Sigmoid colon (tissue), 6 donors: ENCODE measurements at regions not wholly inside any gene's neighbourhood (a gene's known extent, or its start where the extent isn't known, plus 50 kb on each side); places are given as distances from the start of the nearest gene placed in this dataset.

Experiments used
- DNase-seq: peaks from one replicate; pipeline ENCODE4 v3.0.0-alpha.2; 2019
- H3K27ac ChIP-seq, 4 donors: fragments of 200-600 bp; sonication (generic); one replicate each; pipeline ENCODE4 v1.5.1; 2016 to 2019; ENCODE audit warnings: mild to moderate bottlenecking in 1 of 4
- H3K27me3 ChIP-seq, 3 donors: fragments of 200-600 bp; sonication (generic); one replicate each; pipeline ENCODE4 v1.5.1; 2019; ENCODE audit warnings: mild to moderate bottlenecking in 1 of 3
- H3K36me3 ChIP-seq, 4 donors: fragments of 200-600 bp; sonication (generic); one replicate each; pipeline ENCODE4 v1.5.1; 2016 to 2019
- H3K4me1 ChIP-seq, 4 donors: fragments of 200-600 bp; sonication (generic); one replicate each; pipeline ENCODE4 v1.5.1; 2017 to 2019
- H3K4me3 ChIP-seq, 4 donors: fragments of 200-600 bp; sonication (generic); one replicate each; pipeline ENCODE4 v1.5.1; 2017 to 2019; ENCODE audit warnings: mild to moderate bottlenecking in 2 of 4, moderate library complexity in 1 of 4
- H3K9me3 ChIP-seq, 4 donors: fragments of 200-600 bp in 3 of 4; sonication (generic) in 3 of 4; one replicate each; pipeline versions ENCODE4 v1.5.1 to v1.6.1; 2013 to 2019
- EP300 ChIP-seq, 4 donors: sonication (generic); formaldehyde crosslinking; IDR thresholded peaks; one replicate each; pipeline ENCODE4 v1.6.1; 2017; ENCODE audit warnings: antibody characterized with exemption in 4 of 4
- POLR2A ChIP-seq, 2 donors: fragments of 450-650 bp; IDR thresholded peaks; one replicate each; pipeline ENCODE4 v1.6.1; 2016; ENCODE audit warnings: antibody characterized with exemption in 2 of 2, mild to moderate bottlenecking in 2 of 2, moderate library complexity in 2 of 2
- POLR2AphosphoS5 ChIP-seq, 4 donors: sonication (generic); formaldehyde crosslinking; IDR thresholded peaks; one replicate each; pipeline ENCODE4 v1.6.1; 2017; ENCODE audit warnings: antibody characterized with exemption in 4 of 4
- WGBS, 2 donors: extraction: QIAGEN DNeasy Blood & Tissue Kit; methylation state at CpG; one replicate each; pipeline ENCODE4 v1.1.7; 2013; 5-methylcytosine and 5-hydroxymethylcytosine counted together
- intact Hi-C: fragments of 100-400 bp; cut with DNase I; formaldehyde crosslinking; loops from one replicate; pipeline ENCODE4 v1.15.1; 2023
- TF ChIP-seq, protein P1 (sequence below), 4 experiments: fragments of 450-650 bp in 3 of 4; fragments of 200-600 bp in 1 of 4; IDR thresholded peaks; one replicate each; pipeline ENCODE4 v1.5.1; 2016 to 2019; ENCODE audit warnings: antibody characterized with exemption in 4 of 4, mild to moderate bottlenecking in 3 of 4, moderate library complexity in 2 of 4
- donor health status: healthy with polysubstance abuse.
- donor health status: healthy.

DNA sequence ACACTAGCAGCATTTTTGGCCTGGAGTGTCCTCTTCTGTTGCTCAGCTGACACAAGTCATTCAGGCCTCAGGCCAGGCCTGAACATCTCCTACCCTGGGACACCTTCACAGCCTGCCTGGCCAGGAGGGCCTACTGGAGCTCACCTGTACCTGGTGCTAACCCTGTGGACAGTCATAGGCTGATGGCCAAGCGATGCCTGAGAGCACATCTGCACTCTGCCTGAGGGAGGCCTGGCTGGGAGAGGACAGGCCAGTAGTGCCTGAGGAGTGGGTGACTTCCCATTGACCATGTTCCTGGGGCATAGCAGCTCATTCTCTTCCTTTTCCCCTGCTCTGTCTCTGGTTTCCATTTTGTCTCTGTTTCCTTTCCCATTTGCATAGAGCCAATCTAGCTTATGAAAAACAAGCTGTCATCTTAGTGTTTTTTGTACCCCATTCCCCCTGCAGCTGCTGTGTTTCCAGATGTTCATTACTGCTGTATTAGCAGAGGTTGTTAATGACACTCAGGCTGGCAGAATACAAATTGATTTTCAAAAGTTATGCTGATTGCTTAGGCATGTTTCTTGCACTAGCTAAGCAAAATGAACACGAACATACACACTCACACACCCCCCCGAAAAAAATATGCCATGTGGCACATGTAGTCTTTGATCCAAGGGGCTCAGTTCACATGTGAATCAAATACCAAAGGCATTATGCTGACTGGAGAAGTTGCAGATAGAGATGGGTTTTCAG is 149.7 kb upstream of the HS6ST1 start:
- peaks cover 7 to 16% (median 9%) of the 10 kb centered on the region in 4 donors for H3K9me3 ChIP-seq
- TF ChIP-seq, protein P1, sequence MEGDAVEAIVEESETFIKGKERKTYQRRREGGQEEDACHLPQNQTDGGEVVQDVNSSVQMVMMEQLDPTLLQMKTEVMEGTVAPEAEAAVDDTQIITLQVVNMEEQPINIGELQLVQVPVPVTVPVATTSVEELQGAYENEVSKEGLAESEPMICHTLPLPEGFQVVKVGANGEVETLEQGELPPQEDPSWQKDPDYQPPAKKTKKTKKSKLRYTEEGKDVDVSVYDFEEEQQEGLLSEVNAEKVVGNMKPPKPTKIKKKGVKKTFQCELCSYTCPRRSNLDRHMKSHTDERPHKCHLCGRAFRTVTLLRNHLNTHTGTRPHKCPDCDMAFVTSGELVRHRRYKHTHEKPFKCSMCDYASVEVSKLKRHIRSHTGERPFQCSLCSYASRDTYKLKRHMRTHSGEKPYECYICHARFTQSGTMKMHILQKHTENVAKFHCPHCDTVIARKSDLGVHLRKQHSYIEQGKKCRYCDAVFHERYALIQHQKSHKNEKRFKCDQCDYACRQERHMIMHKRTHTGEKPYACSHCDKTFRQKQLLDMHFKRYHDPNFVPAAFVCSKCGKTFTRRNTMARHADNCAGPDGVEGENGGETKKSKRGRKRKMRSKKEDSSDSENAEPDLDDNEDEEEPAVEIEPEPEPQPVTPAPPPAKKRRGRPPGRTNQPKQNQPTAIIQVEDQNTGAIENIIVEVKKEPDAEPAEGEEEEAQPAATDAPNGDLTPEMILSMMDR (IDR thresholded peaks at IDR 0.05) = no peak
- no peak for TF ChIP-seq EP300 (IDR thresholded peaks at IDR 0.05)
- TF ChIP-seq POLR2A (IDR thresholded peaks at IDR 0.05) = no peak
- TF ChIP-seq POLR2AphosphoS5 (IDR thresholded peaks at IDR 0.05) = no peak
- no peaks in the 10 kb centered on the region for H3K36me3 ChIP-seq
- intact Hi-C loops = no loop called here
- WGBS, 2 donors = 80 to 87% methylated on average over 3 of the region's 3 CpGs
- H3K4me1 ChIP-seq = peaks cover 0 to 26% (median 15%) of the 10 kb centered on the region in 4 donors
- H3K27me3 ChIP-seq = peaks cover 0 to 5% (median 0%) of the 10 kb centered on the region in 3 donors
- H3K27ac ChIP-seq = no peak overlapping the region
- no peak for DNase-seq
- H3K4me3 ChIP-seq = no peak overlapping the region

DNA sequence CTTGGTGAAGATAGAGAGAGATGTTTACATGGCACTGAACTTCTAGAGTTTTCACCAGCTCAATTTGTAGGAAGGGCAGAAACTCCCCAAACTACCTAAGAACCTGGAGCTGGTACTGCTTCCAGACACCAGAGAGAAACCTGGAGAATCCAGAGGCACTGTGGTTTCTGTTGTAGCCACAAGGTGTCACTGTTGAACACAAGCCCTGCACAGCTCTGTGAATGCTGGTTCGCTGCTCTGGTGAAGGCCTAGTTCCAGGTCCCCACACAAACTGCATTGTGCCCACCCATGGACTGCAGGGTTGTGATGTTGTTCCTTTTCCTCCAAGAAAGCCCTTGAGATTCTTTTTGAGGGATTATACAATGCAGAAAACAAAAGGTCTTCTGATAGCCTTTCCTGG is 150.5 kb upstream of the HS6ST1 start:
- DNase-seq = no peak
- WGBS, 2 donors = 71 to 85% methylated on average over 1 of the region's 1 CpG
- TF ChIP-seq EP300 (IDR thresholded peaks at IDR 0.05) = no peak
- TF ChIP-seq, protein P1 (IDR thresholded peaks at IDR 0.05) = peak in 1 of 4 experiments; percentile 7
- TF ChIP-seq POLR2AphosphoS5 (IDR thresholded peaks at IDR 0.05) = no peak

DNA sequence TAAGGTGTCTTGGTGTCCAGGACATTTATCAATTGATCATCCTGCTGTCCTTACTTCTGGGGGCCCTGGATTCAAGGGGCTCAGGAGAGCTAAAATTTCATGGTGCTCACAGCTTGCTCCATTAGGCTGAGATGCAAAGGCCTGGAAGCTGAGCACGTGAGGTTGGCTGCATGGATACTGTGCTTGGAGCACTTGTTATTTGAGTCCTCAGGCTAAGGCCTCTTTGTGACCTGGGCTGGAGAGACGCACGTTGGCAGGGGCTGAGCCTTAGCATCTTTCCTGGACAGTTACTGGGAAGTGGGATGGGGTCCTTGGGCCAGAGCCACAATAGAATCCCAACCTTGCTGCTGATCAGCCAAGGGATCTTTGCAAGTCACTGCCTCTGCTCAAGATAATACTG is 151.2 kb upstream of the HS6ST1 start:
- 93 to 95% methylated on average over 3 of the region's 3 CpGs for WGBS, 2 donors
- Histone ChIP-seq H3K4me3 (no peak overlapping the region), H3K27me3 (peaks cover 0 to 15% (median 0%) of the 10 kb centered on the region in 3 donors), H3K9me3 (peaks cover 7 to 16% (median 9%) of the 10 kb centered on the region in 4 donors), H3K4me1 (peaks cover 0 to 30% (median 20%) of the 10 kb centered on the region in 4 donors), H3K36me3 (no peaks in the 10 kb centered on the region), H3K27ac (no peak overlapping the region)
- no peak for DNase-seq
- intact Hi-C loops = no loop called here
- TF ChIP-seq, protein P1 (IDR thresholded peaks at IDR 0.05) = no peak
- TF ChIP-seq EP300 (IDR thresholded peaks at IDR 0.05) = no peak
- no peak for TF ChIP-seq POLR2A (IDR thresholded peaks at IDR 0.05)

More for the DNA sequence above, 150.5 kb upstream of the HS6ST1 start:
- H3K9me3 ChIP-seq = peaks cover 7 to 16% (median 9%) of the 10 kb centered on the region in 4 donors
- peaks cover 0 to 30% (median 20%) of the 10 kb centered on the region in 4 donors for H3K4me1 ChIP-seq
- no peak overlapping the region for H3K27ac ChIP-seq
- no peak overlapping the region for H3K4me3 ChIP-seq
- no peaks in the 10 kb centered on the region for H3K36me3 ChIP-seq
- intact Hi-C loops = no loop called here
- H3K27me3 ChIP-seq = peaks cover 0 to 13% (median 0%) of the 10 kb centered on the region in 3 donors

DNA sequence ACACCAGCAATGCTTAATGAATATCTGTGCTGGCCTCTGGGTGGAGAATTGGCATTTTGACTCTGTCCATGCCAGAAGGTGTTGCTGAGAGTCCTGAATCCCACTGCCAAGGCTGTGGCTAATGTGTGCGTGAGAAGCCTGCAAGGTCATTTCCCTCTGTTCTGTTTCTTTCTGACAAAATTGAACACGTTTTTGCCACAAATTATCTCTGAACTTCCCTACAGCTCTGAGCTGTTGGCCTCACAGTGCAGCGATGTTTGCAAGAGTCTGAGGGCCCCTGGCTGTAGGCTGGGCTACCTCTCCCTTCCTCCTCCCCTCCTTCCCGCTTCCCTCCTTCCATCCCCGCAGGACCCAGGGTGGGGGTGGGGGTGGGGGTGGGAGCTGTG is 154.1 kb upstream of the HS6ST1 start:
- intact Hi-C loops = no loop called here
- peak overlapping the region in 3 of 4 donors; percentile 11 to 33 (median 30) for H3K4me3 ChIP-seq
- H3K27ac ChIP-seq = peak overlapping the region in 1 of 4 donors; percentile 8

More for the DNA sequence above, 154.1 kb upstream of the HS6ST1 start:
- Histone ChIP-seq H3K9me3 (peaks cover 7 to 16% (median 9%) of the 10 kb centered on the region in 4 donors), H3K4me1 (peaks cover 0 to 13% (median 12%) of the 10 kb centered on the region in 4 donors), H3K36me3 (no peaks in the 10 kb centered on the region), H3K27me3 (peaks cover 0 to 15% (median 0%) of the 10 kb centered on the region in 3 donors)
- no peak for TF ChIP-seq POLR2AphosphoS5 (IDR thresholded peaks at IDR 0.05)
- TF ChIP-seq, protein P1 (IDR thresholded peaks at IDR 0.05) = no peak
- TF ChIP-seq EP300 (IDR thresholded peaks at IDR 0.05) = no peak
- no peak for TF ChIP-seq POLR2A (IDR thresholded peaks at IDR 0.05)
- 19 to 45% methylated on average over 5 of the region's 5 CpGs for WGBS, 2 donors
- no peak for DNase-seq
